ENCODE measurements at regions not wholly inside any gene's neighbourhood (a gene's known extent, or its start where the extent isn't known, plus 50 kb on each side); places are given as distances from the start of the nearest gene placed in this dataset.

- H3K27me3 Mint-ChIP-seq (ENCODE audit: insufficient read depth, unreplicated experiment): no peaks in the 10 kb centered on the region
- H3K4me1 Mint-ChIP-seq (ENCODE audit: low read depth, unreplicated experiment): no peaks in the 10 kb centered on the region
- H3K27ac Mint-ChIP-seq (ENCODE audit: unreplicated experiment): no peak overlapping the region
- H3K36me3 ChIP-seq (ENCODE audit: control insufficient read depth, insufficient read depth, low read length): no peaks in the 10 kb centered on the region
- peak in 1 of 2 experiments; percentile 12 for DNase-seq
- ChIA-PET CTCF (no interaction called here), POLR2A (no interaction called here)
- peaks cover 5% of the 10 kb centered on the region; the same call in 1 of the 2 replicates for H3K4me1 ChIP-seq
- no peaks in the 10 kb centered on the region for H3K27me3 ChIP-seq (replicated peaks; ENCODE audit: control insufficient read depth, insufficient read depth, low read length)
- no peak overlapping the region for H3K4me3 Mint-ChIP-seq (ENCODE audit: unreplicated experiment)
- H3K9me3 Mint-ChIP-seq (ENCODE audit: unreplicated experiment): no peaks in the 10 kb centered on the region
- no peaks in the 10 kb centered on the region for H3K36me3 Mint-ChIP-seq (ENCODE audit: insufficient read depth, unreplicated experiment)
- no peak overlapping the region for H3K4me3 ChIP-seq (ENCODE audit: low read depth, low read length)
- intact Hi-C loops (cut with micrococcal nuclease; ENCODE audit: unreplicated experiment): no loop called here
- TF ChIP-seq, protein P1, sequence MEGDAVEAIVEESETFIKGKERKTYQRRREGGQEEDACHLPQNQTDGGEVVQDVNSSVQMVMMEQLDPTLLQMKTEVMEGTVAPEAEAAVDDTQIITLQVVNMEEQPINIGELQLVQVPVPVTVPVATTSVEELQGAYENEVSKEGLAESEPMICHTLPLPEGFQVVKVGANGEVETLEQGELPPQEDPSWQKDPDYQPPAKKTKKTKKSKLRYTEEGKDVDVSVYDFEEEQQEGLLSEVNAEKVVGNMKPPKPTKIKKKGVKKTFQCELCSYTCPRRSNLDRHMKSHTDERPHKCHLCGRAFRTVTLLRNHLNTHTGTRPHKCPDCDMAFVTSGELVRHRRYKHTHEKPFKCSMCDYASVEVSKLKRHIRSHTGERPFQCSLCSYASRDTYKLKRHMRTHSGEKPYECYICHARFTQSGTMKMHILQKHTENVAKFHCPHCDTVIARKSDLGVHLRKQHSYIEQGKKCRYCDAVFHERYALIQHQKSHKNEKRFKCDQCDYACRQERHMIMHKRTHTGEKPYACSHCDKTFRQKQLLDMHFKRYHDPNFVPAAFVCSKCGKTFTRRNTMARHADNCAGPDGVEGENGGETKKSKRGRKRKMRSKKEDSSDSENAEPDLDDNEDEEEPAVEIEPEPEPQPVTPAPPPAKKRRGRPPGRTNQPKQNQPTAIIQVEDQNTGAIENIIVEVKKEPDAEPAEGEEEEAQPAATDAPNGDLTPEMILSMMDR (IDR thresholded peaks at IDR 0.05; ENCODE audit: insufficient read depth in 1 of 2, low read depth in 1 of 2, low read length in 1 of 2, severe bottlenecking in 1 of 2, unreplicated experiment in 1 of 2): no peak
- H3K9me3 ChIP-seq: no peaks in the 10 kb centered on the region; the same call in 1 of the 2 replicates
- no TSS peak for BruUV-seq (replicated peaks)
Observed at GRCh38 chr15:31275331-31276262, 51.0 kb upstream of the KLF13 start.

GRCh38 chr15:31276596-31277298 is 49.9 kb upstream of the KLF13 start:
- H3K36me3 Mint-ChIP-seq (ENCODE audit: insufficient read depth, unreplicated experiment): no peaks in the 10 kb centered on the region
- Histone ChIP-seq H3K4me3 (ENCODE audit: low read depth, low read length) (no peak overlapping the region), H3K4me1 (peaks cover 5% of the 10 kb centered on the region; the same call in 1 of the 2 replicates), H3K9me3 (no peaks in the 10 kb centered on the region; the same call in 1 of the 2 replicates), H3K27me3 (replicated peaks; ENCODE audit: control insufficient read depth, insufficient read depth, low read length) (no peaks in the 10 kb centered on the region), H3K36me3 (ENCODE audit: control insufficient read depth, insufficient read depth, low read length) (no peaks in the 10 kb centered on the region)
- ChIA-PET POLR2A (no interaction called here), CTCF (no interaction called here)
- intact Hi-C loops (cut with micrococcal nuclease; ENCODE audit: unreplicated experiment): no loop called here
- DNase-seq: peak in 1 of 2 experiments; percentile 17
- no peaks in the 10 kb centered on the region for H3K4me1 Mint-ChIP-seq (ENCODE audit: low read depth, unreplicated experiment)
- BruUV-seq (replicated peaks): no TSS peak
- TF ChIP-seq, protein P1 (IDR thresholded peaks at IDR 0.05; ENCODE audit: insufficient read depth in 1 of 2, low read depth in 1 of 2, low read length in 1 of 2, severe bottlenecking in 1 of 2, unreplicated experiment in 1 of 2): no peak
- H3K27me3 Mint-ChIP-seq (ENCODE audit: insufficient read depth, unreplicated experiment): no peaks in the 10 kb centered on the region
- no peak overlapping the region for H3K4me3 Mint-ChIP-seq (ENCODE audit: unreplicated experiment)
- no peak overlapping the region for H3K27ac Mint-ChIP-seq (ENCODE audit: unreplicated experiment)
- H3K9me3 Mint-ChIP-seq (ENCODE audit: unreplicated experiment): no peaks in the 10 kb centered on the region

All from Caco-2 (cell line).